Renal cortical epithelial cell (primary cell): ENCODE measurements at regions not wholly inside any gene's neighbourhood (a gene's known extent, or its start where the extent isn't known, plus 50 kb on each side); places are given as distances from the start of the nearest gene placed in this dataset.

Experiments
- DNase-seq: peaks from one replicate; pipeline ENCODE4 v3.0.0-alpha.2; 2011; ENCODE audit warnings: low read depth

- DNase-seq = no peak
These were observed 57.1 kb upstream of the ATG10 start for GRCh38 chr5:81914696-81915095.

GRCh38 chr5:81912933-81913332 lies 58.9 kb upstream of the ATG10 start:
- no peak for DNase-seq

- DNase-seq = no peak
These were observed 62.1 kb upstream of the ATG10 start for GRCh38 chr5:81909677-81910076.

- no peak for DNase-seq
These were observed 63.1 kb upstream of the ATG10 start for GRCh38 chr5:81908771-81909170.

- no peak for DNase-seq
These were observed 63.8 kb upstream of the ATG10 start for GRCh38 chr5:81908044-81908443.

GRCh38 chr5:81907012-81907635 lies 64.7 kb upstream of the ATG10 start:
- no peak for DNase-seq

- DNase-seq = no peak
These were observed 65.7 kb upstream of the ATG10 start for GRCh38 chr5:81906086-81906485.

GRCh38 chr5:81904861-81905260 lies 67.0 kb upstream of the ATG10 start:
- peak; percentile 19 for DNase-seq

GRCh38 chr5:81904166-81904565 lies 67.7 kb upstream of the ATG10 start:
- DNase-seq = no peak

GRCh38 chr5:81901586-81901985 lies 70.2 kb upstream of the ATG10 start:
- DNase-seq = no peak

GRCh38 chr5:81899123-81899522 lies 72.7 kb upstream of the ATG10 start:
- DNase-seq = no peak

- DNase-seq = no peak
These were observed 73.4 kb upstream of the ATG10 start for GRCh38 chr5:81898403-81898802.

- no peak for DNase-seq
These were observed 75.1 kb upstream of the ATG10 start for GRCh38 chr5:81896764-81897163.

GRCh38 chr5:81895307-81895706 lies 76.5 kb upstream of the ATG10 start:
- DNase-seq = no peak

- DNase-seq = no peak
These were observed 77.9 kb upstream of the ATG10 start for GRCh38 chr5:81893961-81894360.

- no peak for DNase-seq
These were observed 87.0 kb upstream of the ATG10 start for GRCh38 chr5:81884871-81885270.

GRCh38 chr5:81883371-81883770 lies 88.5 kb upstream of the ATG10 start:
- no peak for DNase-seq

- no peak for DNase-seq
These were observed 90.2 kb upstream of the ATG10 start for GRCh38 chr5:81881595-81881994.

GRCh38 chr5:81879936-81880335 lies 91.9 kb upstream of the ATG10 start:
- no peak for DNase-seq

- DNase-seq = peak; percentile 91
These were observed 93.5 kb upstream of the ATG10 start for GRCh38 chr5:81878333-81878732.

- DNase-seq = no peak
These were observed 104.8 kb upstream of the ATG10 start for GRCh38 chr5:81866994-81867393.

GRCh38 chr5:81860778-81861177 lies 109.9 kb upstream of the SSBP2 start:
- no peak for DNase-seq

GRCh38 chr5:81859624-81860023 lies 108.7 kb upstream of the SSBP2 start:
- DNase-seq = no peak
